ENCODE measurements at regions not wholly inside any gene's neighbourhood (a gene's known extent, or its start where the extent isn't known, plus 50 kb on each side); places are given as distances from the start of the nearest gene placed in this dataset.

DNA sequence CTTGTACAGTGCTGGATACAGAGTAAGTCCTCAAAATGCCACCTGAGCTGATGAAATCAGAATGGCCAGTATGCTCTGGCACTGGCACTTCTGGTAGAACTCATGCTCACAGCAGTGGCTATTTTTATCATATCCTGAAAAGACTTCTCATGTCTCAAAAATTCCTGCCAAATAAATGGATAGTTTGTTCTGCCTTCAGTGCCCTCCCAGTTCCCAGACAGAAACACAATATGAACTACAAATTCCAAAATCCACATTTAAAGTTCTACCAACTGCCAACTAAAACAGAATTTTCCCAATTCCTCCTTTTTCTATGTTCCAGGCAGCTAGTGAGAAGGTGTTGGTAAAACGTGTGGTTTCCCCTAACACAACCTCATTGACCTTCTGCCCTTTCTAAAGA lies 51.4 kb upstream of the RGS1 start:
- peak; percentile 49 for DNase-seq
